NB4 (cell line): ENCODE measurements at regions not wholly inside any gene's neighbourhood (a gene's known extent, or its start where the extent isn't known, plus 50 kb on each side); places are given as distances from the start of the nearest gene placed in this dataset.

Experiments used
- CTCF ChIP-seq: IDR thresholded peaks from one replicate; pipeline ENCODE4 v1.5.1; 2012; ENCODE audit warnings: low read depth, low read length
- MAX ChIP-seq: IDR thresholded peaks from 2 replicates; pipeline ENCODE4 v1.6.1; 2011; ENCODE audit warnings: low read depth, low read length

DNA sequence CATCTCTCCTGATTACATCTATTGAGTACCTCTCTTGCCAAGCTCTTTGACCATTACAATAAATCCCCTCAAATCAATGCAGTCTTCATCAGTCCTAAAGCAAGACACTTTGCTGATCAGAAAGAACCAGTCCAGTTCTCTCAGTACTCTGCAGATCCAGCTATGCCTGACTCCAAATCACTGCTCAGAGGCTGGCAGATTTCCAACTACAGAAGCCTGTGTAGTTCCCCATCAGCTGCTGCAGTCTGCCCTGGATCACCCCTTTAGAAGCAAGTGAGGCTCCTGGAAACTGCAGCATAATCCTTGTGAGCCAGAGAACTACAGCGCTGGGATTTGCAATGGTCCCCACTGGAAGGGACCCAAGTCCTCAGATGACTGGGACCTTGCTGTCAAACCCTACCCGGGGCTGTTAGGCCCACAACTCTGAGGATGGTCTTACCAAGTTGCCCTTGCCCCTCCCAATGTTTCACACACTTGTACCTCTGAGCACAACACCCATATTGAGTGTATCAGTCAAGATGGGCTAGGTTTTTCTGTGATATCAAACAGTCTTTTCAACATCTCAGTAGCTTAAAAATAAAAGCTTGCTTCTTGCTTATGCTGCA is 81.9 kb upstream of the TOPAZ1 start:
- no peak for TF ChIP-seq CTCF
- TF ChIP-seq MAX = no peak
